GM20000 (cell line): ENCODE measurements at regions not wholly inside any gene's neighbourhood (a gene's known extent, or its start where the extent isn't known, plus 50 kb on each side); places are given as distances from the start of the nearest gene placed in this dataset.

Experiments used
- DNase-seq: peaks from one replicate; pipeline ENCODE4 v3.0.0; 2012; ENCODE audit warnings: low spot score
- TF ChIP-seq, protein P1 (sequence below): IDR thresholded peaks from 2 replicates; pipeline ENCODE4 v1.5.1; 2012; ENCODE audit warnings: mild to moderate bottlenecking, control low read depth; ENCODE audit errors: extremely low read depth, missing control alignments

DNA sequence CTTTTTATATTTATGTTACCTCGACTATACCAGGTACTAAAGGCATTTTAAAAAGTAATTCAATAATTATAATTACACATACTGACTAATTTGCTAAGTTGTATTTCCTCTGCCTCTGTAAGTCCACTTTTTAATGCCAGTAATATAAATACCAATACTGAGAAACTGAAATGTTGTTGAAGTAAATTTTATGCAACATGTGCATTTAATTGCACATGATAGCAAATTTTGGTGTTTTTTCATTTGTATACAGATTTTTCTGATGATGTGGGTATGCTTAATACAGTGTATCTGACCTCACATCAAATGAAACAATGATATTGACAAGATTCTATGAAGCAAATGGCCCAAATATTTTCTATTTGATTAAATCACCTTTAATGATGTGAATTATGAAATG lies 1531.6 kb downstream of the KCNT2 start:
- DNase-seq, result no peak
- TF ChIP-seq, protein P1, sequence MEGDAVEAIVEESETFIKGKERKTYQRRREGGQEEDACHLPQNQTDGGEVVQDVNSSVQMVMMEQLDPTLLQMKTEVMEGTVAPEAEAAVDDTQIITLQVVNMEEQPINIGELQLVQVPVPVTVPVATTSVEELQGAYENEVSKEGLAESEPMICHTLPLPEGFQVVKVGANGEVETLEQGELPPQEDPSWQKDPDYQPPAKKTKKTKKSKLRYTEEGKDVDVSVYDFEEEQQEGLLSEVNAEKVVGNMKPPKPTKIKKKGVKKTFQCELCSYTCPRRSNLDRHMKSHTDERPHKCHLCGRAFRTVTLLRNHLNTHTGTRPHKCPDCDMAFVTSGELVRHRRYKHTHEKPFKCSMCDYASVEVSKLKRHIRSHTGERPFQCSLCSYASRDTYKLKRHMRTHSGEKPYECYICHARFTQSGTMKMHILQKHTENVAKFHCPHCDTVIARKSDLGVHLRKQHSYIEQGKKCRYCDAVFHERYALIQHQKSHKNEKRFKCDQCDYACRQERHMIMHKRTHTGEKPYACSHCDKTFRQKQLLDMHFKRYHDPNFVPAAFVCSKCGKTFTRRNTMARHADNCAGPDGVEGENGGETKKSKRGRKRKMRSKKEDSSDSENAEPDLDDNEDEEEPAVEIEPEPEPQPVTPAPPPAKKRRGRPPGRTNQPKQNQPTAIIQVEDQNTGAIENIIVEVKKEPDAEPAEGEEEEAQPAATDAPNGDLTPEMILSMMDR, result no peak

DNA sequence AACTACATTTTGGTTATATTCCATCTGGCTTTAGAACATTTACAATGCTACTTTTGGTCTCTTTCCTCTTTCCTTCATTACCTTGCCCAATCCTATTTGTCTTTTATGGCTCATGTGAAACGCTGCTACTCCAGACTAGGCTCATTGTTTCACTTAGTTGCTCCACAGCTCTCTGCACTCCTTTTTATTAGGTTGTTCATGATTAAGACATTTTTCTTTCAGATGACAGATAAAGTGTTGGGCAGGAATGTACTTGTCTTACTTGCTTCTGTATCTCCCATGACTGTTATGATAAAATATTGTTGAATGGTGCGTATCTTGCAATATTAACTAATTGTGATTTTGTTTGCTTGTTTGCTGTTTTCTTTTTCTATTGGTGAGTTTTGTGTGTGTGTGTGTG lies 1532.3 kb downstream of the KCNT2 start:
- TF ChIP-seq, protein P1, result no peak
- no peak for DNase-seq

DNA sequence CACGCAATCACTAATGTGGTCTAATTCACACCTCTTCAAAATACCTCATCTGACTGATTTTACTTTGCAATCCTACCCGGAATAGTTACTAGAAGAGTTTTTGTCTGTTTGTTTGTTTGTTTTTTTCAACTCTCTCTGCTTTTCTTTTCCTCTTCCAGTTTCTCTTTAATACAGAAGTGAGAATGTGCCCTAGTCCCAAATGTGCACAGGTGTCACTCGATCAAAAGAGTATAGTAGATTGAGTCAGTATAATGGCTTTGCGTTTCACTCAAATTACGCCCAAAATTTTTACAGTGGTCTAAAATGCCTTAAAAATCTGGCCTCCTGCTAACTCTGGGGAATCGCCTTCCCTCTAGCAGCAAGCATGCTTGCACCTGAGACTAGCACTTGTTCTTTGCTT lies 1536.8 kb downstream of the KCNT2 start:
- TF ChIP-seq, protein P1, result no peak
- DNase-seq, result no peak

DNA sequence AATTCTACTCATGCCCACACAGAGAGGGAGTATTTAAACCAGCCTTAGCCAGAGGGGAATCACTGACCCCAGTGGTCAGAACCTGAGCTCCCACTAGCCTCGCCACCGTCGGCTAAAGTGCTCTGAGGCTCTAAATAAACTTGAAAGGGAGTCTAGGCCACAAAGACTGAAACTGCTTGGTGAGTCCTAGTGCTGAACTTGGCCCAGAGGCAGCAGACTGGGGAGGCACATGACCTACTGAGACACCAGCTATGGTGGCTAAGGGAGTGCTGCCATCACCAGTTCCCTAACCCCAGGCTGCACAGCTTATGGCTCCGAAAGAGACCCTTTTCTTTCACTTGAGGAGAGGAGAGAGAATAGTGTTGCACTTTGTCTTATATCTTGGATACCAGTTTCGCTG lies 1542.8 kb downstream of the KCNT2 start:
- TF ChIP-seq, protein P1, result no peak
- DNase-seq, result no peak

DNA sequence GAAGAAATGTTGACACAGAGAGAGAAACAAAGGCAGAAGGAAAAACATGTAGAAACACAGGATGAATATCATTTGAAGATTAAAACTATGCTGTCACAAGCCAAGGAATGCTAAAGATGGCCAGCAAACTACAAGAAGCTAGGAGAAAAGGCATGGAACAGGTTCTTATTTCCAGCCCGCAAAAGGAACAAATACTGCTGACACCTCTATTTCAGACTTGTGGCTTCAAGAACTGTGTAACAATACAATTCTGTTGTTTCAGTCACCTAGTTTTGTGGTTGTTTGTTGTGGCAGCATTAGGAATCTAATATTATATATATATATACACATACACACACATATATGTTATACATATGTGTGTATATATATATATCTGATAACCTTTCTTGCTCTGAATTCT lies 1543.9 kb downstream of the KCNT2 start:
- DNase-seq, result no peak
- TF ChIP-seq, protein P1, result no peak

DNA sequence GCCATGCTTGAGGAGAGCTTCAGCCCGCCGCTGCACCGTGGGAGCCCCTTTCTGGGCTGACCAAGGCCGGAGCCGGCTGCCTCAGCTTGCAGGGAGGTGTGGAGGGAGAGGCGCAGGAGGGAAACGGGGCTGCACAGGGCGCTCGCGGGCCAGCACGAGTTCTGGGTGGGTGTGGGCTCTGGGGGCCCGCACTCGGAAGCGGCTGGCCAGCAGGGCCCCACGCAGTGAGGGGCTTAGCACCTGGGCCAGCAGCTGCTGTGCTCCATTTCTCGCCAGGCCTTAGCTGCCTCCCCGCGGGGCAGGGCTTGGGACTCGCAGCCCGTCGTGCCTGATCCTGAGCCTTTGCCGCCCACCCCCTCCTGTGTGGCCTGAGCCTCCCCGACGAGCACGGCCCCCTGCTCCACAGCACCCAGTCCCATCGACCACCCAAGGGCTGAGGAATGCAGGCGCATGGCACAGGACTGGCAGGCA lies 1554.0 kb downstream of the KCNT2 start:
- TF ChIP-seq, protein P1, result no peak
- no peak for DNase-seq

DNA sequence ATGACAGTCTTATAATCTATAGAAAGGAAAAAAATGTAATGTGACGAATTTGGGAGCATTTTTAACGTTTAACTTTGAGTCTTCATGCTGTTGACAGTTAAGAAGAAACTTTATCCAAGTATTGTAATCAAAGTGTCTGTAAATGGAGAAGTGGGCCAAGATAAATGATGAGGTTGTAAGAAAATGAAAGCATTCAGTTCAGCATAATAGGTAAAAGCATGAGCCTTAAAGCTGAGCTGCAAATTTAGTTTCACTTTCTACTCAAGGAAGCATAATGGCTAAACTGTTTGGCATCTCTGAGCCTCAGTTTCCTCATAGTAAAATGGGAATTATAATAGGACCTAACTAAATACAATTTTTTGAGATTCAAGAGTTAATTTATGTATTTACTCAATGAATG lies 1554.8 kb downstream of the KCNT2 start:
- TF ChIP-seq, protein P1, result no peak
- no peak for DNase-seq
